MM.1S (cell line): ENCODE measurements at regions not wholly inside any gene's neighbourhood (a gene's known extent, or its start where the extent isn't known, plus 50 kb on each side); places are given as distances from the start of the nearest gene placed in this dataset.

ENCODE experiments used
- DNase-seq: peaks from one replicate; pipeline ENCODE4 v3.0.0-alpha.2; 2015
- H2AFZ ChIP-seq: fragments of 300-600 bp; sonication (generic); 2 replicates; pipeline ENCODE4 v1.6.0; 2016; ENCODE audit warnings: antibody characterized with exemption, low read length
- H3F3A ChIP-seq: fragments of 300-600 bp; sonication (generic); 2 replicates; pipeline ENCODE4 v1.6.1; 2016; ENCODE audit warnings: mild to moderate bottlenecking, antibody characterized with exemption, low read length, moderate library complexity, mixed read lengths; ENCODE audit not compliant: insufficient read depth
- H3K27ac ChIP-seq: fragments of 300-600 bp; sonication (generic); 2 replicates; pipeline ENCODE4 v1.5.1; 2016; ENCODE audit warnings: mild to moderate bottlenecking, low read length
- H3K27me3 ChIP-seq: fragments of 300-600 bp; sonication (generic); replicated peaks from 2 replicates; pipeline ENCODE4 v1.6.0; 2016; ENCODE audit warnings: low read length; ENCODE audit not compliant: insufficient read depth
- H3K36me3 ChIP-seq: fragments of 300-600 bp; sonication (generic); replicated peaks from 2 replicates; pipeline ENCODE4 v1.6.1; 2016; ENCODE audit warnings: mild to moderate bottlenecking, low read length, mixed read lengths; ENCODE audit not compliant: insufficient read depth
- H3K4me1 ChIP-seq: fragments of 300-600 bp; sonication (generic); 2 replicates; pipeline ENCODE4 v1.6.1; 2016; ENCODE audit warnings: low read length, mixed read lengths
- H3K4me2 ChIP-seq: fragments of 300-600 bp; sonication (generic); 2 replicates; pipeline ENCODE4 v1.6.0; 2016; ENCODE audit warnings: low read depth, low read length
- H3K4me3 ChIP-seq: fragments of 300-600 bp; sonication (generic); 2 replicates; pipeline ENCODE4 v1.5.1; 2016; ENCODE audit warnings: low read length, mixed read lengths
- H3K79me2 ChIP-seq: fragments of 300-600 bp; sonication (generic); 2 replicates; pipeline ENCODE4 v1.6.1; 2016; ENCODE audit warnings: mixed run types, low read length, mixed read lengths
- H3K9ac ChIP-seq: fragments of 300-600 bp; sonication (generic); 2 replicates; pipeline ENCODE4 v1.6.1; 2016; ENCODE audit warnings: low read length, mixed read lengths
- H3K9me2 ChIP-seq: fragments of 300-600 bp; sonication (generic); replicated peaks from 2 replicates; pipeline ENCODE4 v1.6.1; 2016; ENCODE audit warnings: mild to moderate bottlenecking, low read length, mixed read lengths; ENCODE audit not compliant: insufficient read depth
- H3K9me3 ChIP-seq: fragments of 300-600 bp; sonication (generic); replicated peaks from 2 replicates; pipeline ENCODE4 v1.6.1; 2016; ENCODE audit warnings: mild to moderate bottlenecking, low read length, mixed read lengths; ENCODE audit not compliant: insufficient read depth
- H4K20me1 ChIP-seq: fragments of 300-600 bp; sonication (generic); 2 replicates; pipeline ENCODE4 v1.6.1; 2016; ENCODE audit warnings: mild to moderate bottlenecking, low read length, moderate library complexity, mixed read lengths; ENCODE audit not compliant: insufficient read depth
- EZH2 ChIP-seq: fragments of 300-600 bp; sonication (generic); optimal IDR thresholded peaks from 2 replicates; pipeline ENCODE3; 2017; ENCODE audit warnings: low read depth, mild to moderate bottlenecking, antibody characterized with exemption, low read length, mixed read lengths
- EZH2phosphoT487 ChIP-seq: fragments of 300-600 bp; sonication (generic); IDR thresholded peaks from 2 replicates; pipeline ENCODE4 v1.6.1; 2018; ENCODE audit warnings: antibody characterized with exemption, low read length
- TF ChIP-seq, protein P1 (sequence below): fragments of 300-600 bp; sonication (generic); IDR thresholded peaks from 2 replicates; pipeline ENCODE4 v1.5.1; 2016; ENCODE audit warnings: antibody characterized with exemption, low read length, mixed read lengths

DNA sequence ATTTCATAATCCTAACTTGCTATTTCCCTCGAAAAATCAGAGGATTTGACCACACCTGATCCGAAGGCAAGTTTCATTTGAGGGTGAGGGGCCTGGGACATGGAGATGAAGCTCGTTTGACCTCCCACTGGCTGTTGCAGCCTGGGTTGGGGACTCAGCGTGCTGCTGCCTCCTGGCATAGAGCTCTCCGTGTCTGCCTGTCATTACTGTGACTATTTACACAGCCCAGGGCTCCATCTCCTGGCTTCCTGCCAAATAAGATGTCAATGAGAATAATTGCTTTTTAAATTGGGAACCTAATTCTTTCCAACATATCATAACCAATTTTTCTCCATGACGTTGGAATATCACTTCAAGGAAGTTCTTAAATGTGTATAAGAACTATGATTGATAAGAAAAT is 139.3 kb upstream of the COBL start:
- Histone ChIP-seq H3K9ac (no peak overlapping the region), H3K79me2 (no peaks in the 10 kb centered on the region), H3K4me2 (no peak overlapping the region), H3K27ac (no peak overlapping the region), H2AFZ (no peak overlapping the region), H3K4me1 (no peaks in the 10 kb centered on the region), H3K4me3 (no peak overlapping the region), H3K36me3 (no peaks in the 10 kb centered on the region), H3K9me2 (no peaks in the 10 kb centered on the region), H4K20me1 (no peaks in the 10 kb centered on the region), H3K27me3 (no peaks in the 10 kb centered on the region), H3F3A (no peaks in the 10 kb centered on the region), H3K9me3 (no peaks in the 10 kb centered on the region)
- no peak for DNase-seq
- TF ChIP-seq EZH2phosphoT487 (no peak), EZH2 (no peak)
- TF ChIP-seq, protein P1, sequence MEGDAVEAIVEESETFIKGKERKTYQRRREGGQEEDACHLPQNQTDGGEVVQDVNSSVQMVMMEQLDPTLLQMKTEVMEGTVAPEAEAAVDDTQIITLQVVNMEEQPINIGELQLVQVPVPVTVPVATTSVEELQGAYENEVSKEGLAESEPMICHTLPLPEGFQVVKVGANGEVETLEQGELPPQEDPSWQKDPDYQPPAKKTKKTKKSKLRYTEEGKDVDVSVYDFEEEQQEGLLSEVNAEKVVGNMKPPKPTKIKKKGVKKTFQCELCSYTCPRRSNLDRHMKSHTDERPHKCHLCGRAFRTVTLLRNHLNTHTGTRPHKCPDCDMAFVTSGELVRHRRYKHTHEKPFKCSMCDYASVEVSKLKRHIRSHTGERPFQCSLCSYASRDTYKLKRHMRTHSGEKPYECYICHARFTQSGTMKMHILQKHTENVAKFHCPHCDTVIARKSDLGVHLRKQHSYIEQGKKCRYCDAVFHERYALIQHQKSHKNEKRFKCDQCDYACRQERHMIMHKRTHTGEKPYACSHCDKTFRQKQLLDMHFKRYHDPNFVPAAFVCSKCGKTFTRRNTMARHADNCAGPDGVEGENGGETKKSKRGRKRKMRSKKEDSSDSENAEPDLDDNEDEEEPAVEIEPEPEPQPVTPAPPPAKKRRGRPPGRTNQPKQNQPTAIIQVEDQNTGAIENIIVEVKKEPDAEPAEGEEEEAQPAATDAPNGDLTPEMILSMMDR = no peak

DNA sequence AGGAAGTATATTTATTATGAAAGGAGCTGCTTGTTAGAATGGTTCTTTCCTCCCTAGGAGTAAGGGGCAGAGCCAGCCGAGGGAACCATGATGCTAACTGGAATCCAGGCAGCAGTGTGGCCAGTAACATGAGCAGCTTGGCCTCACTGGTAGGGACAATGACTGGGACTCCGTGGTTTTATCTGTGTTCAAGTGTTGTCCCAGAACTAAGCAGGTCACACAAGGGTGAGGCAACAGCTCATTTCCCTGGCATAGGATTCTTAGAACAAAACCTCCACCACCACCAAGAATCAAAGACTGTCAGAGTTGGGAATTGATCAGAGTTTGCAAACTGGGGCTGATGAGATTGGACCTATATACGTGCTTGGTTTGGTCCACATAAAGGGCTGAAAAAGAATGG is 138.9 kb upstream of the COBL start:
- DNase-seq = no peak
- no peak for TF ChIP-seq EZH2
- TF ChIP-seq, protein P1 = no peak
- H3K79me2 ChIP-seq = no peaks in the 10 kb centered on the region
- H3K27me3 ChIP-seq = no peaks in the 10 kb centered on the region
- no peaks in the 10 kb centered on the region for H3K36me3 ChIP-seq
- H2AFZ ChIP-seq = no peak overlapping the region
- H3K4me2 ChIP-seq = no peak overlapping the region
- no peaks in the 10 kb centered on the region for H4K20me1 ChIP-seq
- no peak overlapping the region for H3K27ac ChIP-seq
- H3K4me3 ChIP-seq = no peak overlapping the region
- H3K4me1 ChIP-seq = no peaks in the 10 kb centered on the region
- no peak overlapping the region for H3K9ac ChIP-seq
- H3K9me2 ChIP-seq = no peaks in the 10 kb centered on the region
- no peaks in the 10 kb centered on the region for H3F3A ChIP-seq
- no peaks in the 10 kb centered on the region for H3K9me3 ChIP-seq

DNA sequence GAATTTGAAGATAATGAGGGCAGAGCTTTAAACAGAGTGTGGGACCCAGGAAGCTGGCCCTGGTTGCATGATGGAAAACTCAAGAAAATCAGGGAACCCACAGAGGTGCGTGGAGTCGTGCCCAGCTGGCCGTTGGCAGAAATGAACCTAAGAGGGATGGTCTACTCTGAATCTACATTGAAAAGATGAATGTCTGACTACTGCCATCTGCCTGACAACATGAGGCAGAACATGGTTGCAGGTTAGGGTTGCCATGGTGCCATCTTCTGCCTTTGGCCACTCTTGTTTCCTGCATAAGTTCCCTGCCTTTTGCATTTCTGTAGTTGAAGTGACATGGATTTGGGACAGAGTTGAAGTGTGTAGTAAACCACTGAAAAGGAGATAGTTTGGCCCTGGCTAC is 138.5 kb upstream of the COBL start:
- H4K20me1 ChIP-seq = no peaks in the 10 kb centered on the region
- H3F3A ChIP-seq = no peaks in the 10 kb centered on the region
- no peak overlapping the region for H3K9ac ChIP-seq
- no peaks in the 10 kb centered on the region for H3K27me3 ChIP-seq
- no peaks in the 10 kb centered on the region for H3K9me2 ChIP-seq
- H3K4me2 ChIP-seq = no peak overlapping the region
- no peak overlapping the region for H2AFZ ChIP-seq
- TF ChIP-seq EZH2 (no peak), EZH2phosphoT487 (no peak)
- TF ChIP-seq, protein P1 = no peak
- H3K4me1 ChIP-seq = no peaks in the 10 kb centered on the region
- no peaks in the 10 kb centered on the region for H3K36me3 ChIP-seq
- no peak overlapping the region for H3K27ac ChIP-seq
- no peaks in the 10 kb centered on the region for H3K79me2 ChIP-seq
- no peak overlapping the region for H3K4me3 ChIP-seq
- no peak for DNase-seq
- H3K9me3 ChIP-seq = no peaks in the 10 kb centered on the region
